Chondrocyte (in vitro differentiated cells): ENCODE measurements at regions not wholly inside any gene's neighbourhood (a gene's known extent, or its start where the extent isn't known, plus 50 kb on each side); places are given as distances from the start of the nearest gene placed in this dataset.

Experiments used
- DNase-seq: peaks from one replicate; pipeline ENCODE4 v3.0.0; 2021; ENCODE audit warnings: mixed read lengths, low spot score
- H3K27ac Mint-ChIP-seq: one replicate; pipeline ENCODE4 v1.8.0; 2021; ENCODE audit warnings: mild to moderate bottlenecking, moderate library complexity, mixed read lengths; ENCODE audit not compliant: unreplicated experiment
- H3K27me3 Mint-ChIP-seq: 2 replicates; pipeline ENCODE4 v1.8.0; 2021; ENCODE audit warnings: low read depth, mixed read lengths
- H3K36me3 Mint-ChIP-seq: 2 replicates; pipeline ENCODE4 v1.8.0; 2021; ENCODE audit warnings: low read depth, mixed read lengths
- H3K4me1 Mint-ChIP-seq: 2 replicates; pipeline ENCODE4 v1.8.0; 2021; ENCODE audit warnings: low read depth, mild to moderate bottlenecking, mixed read lengths
- H3K4me3 Mint-ChIP-seq: one replicate; pipeline ENCODE4 v1.8.0; 2021; ENCODE audit warnings: mild to moderate bottlenecking, moderate library complexity, mixed read lengths; ENCODE audit not compliant: unreplicated experiment
- H3K9me3 Mint-ChIP-seq: 2 replicates; pipeline ENCODE4 v1.8.0; 2021; ENCODE audit warnings: low read depth, mixed read lengths
- CTCF ChIP-seq: fragments of 200-600 bp; sonication (generic); IDR thresholded peaks from 2 replicates; pipeline ENCODE4 v1.5.0; 2021; ENCODE audit warnings: antibody characterized with exemption, mild to moderate bottlenecking, moderate library complexity

GRCh38 chrX:10073671-10074070 lies 83.1 kb upstream of the CLCN4 start:
- no peaks in the 10 kb centered on the region for H3K4me1 Mint-ChIP-seq
- peaks cover 2% of the 10 kb centered on the region for H3K36me3 Mint-ChIP-seq
- H3K9me3 Mint-ChIP-seq = peaks cover 3% of the 10 kb centered on the region
- TF ChIP-seq CTCF = no peak
- H3K27ac Mint-ChIP-seq = no peak overlapping the region
- H3K27me3 Mint-ChIP-seq = no peaks in the 10 kb centered on the region
- DNase-seq = no peak
- H3K4me3 Mint-ChIP-seq = no peak overlapping the region

- H3K36me3 Mint-ChIP-seq = peaks cover 2% of the 10 kb centered on the region
- H3K9me3 Mint-ChIP-seq = peaks cover 3% of the 10 kb centered on the region
- no peak overlapping the region for H3K27ac Mint-ChIP-seq
- no peaks in the 10 kb centered on the region for H3K4me1 Mint-ChIP-seq
- no peaks in the 10 kb centered on the region for H3K27me3 Mint-ChIP-seq
- no peak for DNase-seq
- H3K4me3 Mint-ChIP-seq = no peak overlapping the region
- no peak for TF ChIP-seq CTCF
Observed at GRCh38 chrX:10074241-10074941, 82.4 kb upstream of the CLCN4 start.

GRCh38 chrX:10076765-10077164 lies 80.0 kb upstream of the CLCN4 start:
- TF ChIP-seq CTCF = no peak
- no peak overlapping the region for H3K4me3 Mint-ChIP-seq
- H3K4me1 Mint-ChIP-seq = no peaks in the 10 kb centered on the region
- no peaks in the 10 kb centered on the region for H3K27me3 Mint-ChIP-seq
- no peak for DNase-seq
- H3K36me3 Mint-ChIP-seq = peaks cover 3% of the 10 kb centered on the region
- H3K9me3 Mint-ChIP-seq = peaks cover 3% of the 10 kb centered on the region
- H3K27ac Mint-ChIP-seq = no peak overlapping the region

GRCh38 chrX:10077425-10078188 lies 79.2 kb upstream of the CLCN4 start:
- peaks cover under 1% of the 10 kb centered on the region for H3K4me1 Mint-ChIP-seq
- H3K27me3 Mint-ChIP-seq = no peaks in the 10 kb centered on the region
- no peak overlapping the region for H3K27ac Mint-ChIP-seq
- peaks cover 3% of the 10 kb centered on the region for H3K36me3 Mint-ChIP-seq
- no peak for TF ChIP-seq CTCF
- H3K9me3 Mint-ChIP-seq = no peaks in the 10 kb centered on the region
- DNase-seq = no peak
- no peak overlapping the region for H3K4me3 Mint-ChIP-seq

GRCh38 chrX:10078266-10078665 lies 78.5 kb upstream of the CLCN4 start:
- no peaks in the 10 kb centered on the region for H3K9me3 Mint-ChIP-seq
- TF ChIP-seq CTCF = no peak
- no peak for DNase-seq
- H3K4me3 Mint-ChIP-seq = no peak overlapping the region
- H3K27ac Mint-ChIP-seq = no peak overlapping the region
- H3K27me3 Mint-ChIP-seq = no peaks in the 10 kb centered on the region
- peaks cover 3% of the 10 kb centered on the region for H3K36me3 Mint-ChIP-seq
- H3K4me1 Mint-ChIP-seq = peaks cover 7% of the 10 kb centered on the region
